GM18858 (cell line): ENCODE measurements at regions not wholly inside any gene's neighbourhood (a gene's known extent, or its start where the extent isn't known, plus 50 kb on each side); places are given as distances from the start of the nearest gene placed in this dataset.

Source experiments
- ATAC-seq: cut with Tn5 transposase; IDR thresholded peaks from one replicate; pipeline ENCODE4 v1.9.1; 2021; ENCODE audit not compliant: unreplicated experiment

DNA sequence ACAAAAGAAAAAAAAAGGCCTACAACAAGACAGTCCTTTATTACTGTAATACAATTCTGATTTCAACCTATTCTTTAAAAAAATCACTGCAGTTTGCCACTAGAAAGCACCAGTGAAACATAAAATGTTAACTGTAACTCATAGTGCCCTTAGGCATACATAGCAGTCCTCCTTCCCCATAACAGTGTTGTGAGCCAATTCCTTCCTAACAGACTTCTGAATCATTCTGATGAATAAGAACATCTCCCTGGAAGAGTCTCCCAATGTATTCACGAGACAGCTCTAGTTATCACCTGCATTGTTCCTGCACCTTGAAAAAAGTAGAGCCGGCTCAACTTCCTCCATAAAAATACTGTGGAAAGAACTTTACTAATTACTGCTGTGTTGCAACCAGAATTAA lies 213.6 kb upstream of the FSCB start:
- ATAC-seq: no peak

DNA sequence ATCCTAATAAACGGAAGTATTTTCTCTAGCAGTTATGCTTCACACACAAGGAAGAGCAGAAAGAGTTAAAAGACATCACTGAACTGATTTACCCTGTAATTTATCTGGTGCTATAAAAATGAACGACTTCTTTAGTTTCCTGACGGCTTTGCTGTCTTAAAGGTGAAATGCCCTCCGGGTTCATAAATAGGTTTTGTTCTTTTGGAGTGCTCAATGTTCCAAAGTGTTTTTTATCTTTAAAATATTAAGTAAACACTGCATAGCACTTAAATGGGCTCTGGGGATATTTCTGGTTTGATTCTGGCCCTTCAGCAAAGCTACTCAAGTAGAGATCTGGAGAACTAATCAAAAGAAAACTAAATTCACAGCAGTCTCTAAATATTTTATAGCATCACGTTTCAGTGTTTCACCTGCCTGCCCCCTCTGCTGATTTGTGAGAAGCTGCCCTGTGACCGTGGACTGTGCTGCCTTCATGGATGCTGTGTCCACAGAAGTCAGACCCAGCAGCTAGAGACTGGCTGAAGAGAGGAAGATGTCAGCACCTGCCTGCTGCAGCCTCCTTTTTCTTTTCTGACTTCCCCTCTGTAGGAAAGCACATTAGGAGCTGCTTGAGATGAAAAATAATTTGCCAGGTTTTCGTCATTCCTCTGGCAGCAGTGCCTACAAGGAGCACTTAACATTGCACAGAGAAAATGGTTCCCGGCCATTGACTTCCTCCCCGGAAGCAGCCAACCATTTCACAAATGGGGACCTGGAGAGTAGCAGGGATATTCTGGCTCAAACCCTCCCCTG lies 205.1 kb upstream of the FSCB start:
- ATAC-seq: no peak

DNA sequence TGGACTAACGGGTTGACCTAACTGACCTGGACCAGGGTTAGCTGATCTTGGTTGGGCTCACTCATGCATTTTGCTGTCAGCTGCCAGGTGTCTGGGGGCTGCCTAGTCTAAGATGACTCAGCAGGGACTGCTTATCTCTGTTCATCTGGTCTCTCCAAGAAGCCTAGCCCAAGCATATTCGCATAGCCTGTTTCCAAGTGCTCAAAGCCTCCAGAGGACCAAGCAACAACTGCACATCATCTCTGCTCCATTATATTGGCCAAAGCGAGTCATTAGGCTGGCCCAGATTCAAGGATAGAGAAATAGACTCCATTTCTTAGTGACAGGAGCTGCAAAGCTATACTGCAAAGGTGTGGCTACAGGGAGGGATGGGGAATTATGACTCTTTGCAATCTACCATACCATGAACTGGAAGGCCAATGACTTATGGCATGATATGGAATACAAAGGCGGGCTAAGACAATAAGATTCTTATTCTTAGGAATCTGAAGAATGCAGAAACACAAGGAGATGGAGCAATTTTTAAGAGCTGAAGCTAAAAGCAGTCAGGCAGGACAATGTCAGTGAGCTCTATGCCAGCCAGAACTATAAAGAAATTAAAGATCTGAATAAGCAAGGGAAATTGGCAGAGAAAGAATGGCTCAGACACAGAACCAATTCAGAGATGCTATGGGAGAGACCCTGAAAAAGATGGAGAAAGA lies 194.6 kb upstream of the FSCB start:
- ATAC-seq: no peak

DNA sequence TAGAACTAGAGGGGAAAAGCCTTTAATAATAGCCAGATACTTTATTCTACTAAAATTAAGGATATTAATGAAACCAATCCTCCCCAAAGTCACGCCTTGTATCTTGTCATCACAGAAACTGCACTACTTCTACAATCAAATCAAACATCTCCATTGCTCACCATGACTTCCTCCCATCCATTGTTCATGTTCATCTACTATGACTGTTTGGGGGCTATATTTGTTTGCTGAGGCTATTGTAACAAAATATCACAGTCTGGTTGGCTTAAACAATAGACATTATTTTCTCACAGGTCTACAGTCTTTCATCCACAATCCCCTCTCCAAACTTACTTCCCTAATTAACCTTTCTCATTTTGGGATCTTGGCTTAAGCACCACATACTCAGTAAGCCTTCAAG lies 193.6 kb upstream of the FSCB start:
- ATAC-seq: no peak

DNA sequence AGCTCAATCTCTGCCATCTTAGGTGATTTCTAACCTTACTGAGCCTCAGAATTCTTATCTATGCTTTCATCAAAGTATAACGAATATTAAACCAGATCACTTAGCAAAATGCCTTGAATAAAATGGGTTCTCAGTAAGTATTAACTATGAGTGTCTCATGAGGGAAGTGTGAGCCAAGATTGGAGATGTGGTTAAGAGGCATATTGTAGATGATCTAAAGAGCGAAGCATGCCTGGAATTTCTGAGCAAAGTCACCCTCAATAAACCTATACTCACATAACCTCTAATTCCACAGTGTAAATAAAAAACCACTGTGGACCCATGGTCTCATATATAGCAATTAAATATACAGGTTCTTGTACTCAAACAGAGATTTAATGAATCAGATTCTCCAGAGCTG lies 193.1 kb upstream of the FSCB start:
- ATAC-seq: no peak

DNA sequence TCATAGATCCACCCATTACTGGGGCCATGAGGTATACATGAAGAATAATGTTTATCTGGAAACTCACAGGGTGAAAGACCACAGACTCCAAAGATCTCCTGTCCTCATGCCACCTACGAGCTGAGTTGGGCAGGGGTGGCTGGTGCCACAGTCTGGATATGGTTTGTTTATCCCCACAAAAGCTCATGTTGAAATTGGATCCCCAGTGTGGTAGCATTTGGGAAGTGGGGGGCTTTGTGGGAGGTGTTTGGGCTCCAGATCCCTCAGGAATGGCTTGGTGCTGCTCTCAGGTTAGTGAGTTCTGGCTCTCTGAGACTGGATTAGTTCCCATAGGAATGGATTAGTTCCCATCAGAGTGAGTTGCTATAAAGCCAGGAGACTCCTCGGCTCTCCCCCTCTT lies 192.3 kb upstream of the FSCB start:
- ATAC-seq: no peak

DNA sequence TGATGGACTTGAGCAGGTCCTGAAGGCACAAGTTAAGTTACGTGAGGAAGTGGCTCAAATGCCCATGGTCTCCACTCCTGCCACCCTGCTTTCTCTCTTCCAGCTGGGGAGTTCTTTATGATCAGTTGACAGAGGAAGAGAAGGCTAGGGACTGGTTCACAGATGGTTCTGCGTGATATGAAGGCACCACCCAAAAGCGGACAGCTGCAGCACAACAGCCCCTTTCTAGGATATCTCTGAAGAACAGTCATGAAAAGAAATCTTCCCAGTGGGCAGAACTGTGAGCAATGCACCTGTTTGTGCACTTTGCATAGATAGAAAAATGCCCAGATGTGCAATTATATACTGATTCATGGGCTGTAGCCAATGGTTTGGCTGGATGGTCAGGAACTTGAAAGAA lies 162.4 kb upstream of the FSCB start:
- no peak for ATAC-seq

DNA sequence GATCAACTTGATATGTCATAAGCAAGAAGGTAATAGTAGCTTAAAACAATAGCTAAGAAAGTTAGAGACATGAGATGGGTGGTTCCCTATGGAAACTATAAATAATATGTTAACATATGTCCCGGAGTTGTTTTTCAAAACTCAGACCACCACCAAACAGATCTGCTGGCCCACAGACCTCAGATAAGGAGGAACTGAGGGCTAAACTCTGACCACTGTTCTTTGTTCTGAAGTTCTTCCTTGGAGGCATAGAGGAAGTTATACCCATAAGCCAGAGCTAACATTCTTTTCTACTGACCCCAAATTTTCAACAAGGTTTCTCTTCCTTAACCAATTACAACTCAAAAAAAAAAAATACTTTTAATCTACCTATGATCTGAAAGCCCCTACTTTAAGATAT lies 156.1 kb upstream of the FSCB start:
- no peak for ATAC-seq

DNA sequence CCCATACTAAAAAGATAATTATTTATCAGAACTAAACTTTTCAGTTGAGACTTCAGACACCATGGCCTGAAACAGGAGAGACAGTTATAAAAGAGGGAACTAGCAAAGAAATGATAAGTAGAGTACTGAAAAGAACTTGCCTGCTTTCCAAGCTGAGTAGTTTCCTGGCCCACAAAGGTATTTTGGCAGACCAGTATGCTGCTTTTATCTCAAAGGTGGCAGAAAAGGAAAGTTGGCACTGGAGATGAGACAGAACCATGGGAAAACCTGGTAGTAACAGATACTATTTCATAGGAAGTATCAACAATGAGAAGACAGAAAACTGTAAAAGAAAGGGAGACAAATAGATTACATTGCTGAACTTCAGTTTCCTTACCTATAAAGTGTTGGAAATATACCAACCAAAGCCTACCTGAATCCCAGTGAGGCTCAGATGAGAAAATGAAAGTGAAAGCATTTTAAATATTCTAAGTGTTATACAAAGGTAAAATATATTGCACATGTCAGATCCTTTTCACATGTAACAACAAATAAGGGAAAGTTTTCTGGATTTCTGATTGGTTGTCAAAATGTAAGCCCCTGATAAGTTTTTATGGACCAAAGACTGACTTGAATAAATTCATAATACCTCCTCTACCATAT lies 155.3 kb upstream of the FSCB start:
- ATAC-seq: no peak

DNA sequence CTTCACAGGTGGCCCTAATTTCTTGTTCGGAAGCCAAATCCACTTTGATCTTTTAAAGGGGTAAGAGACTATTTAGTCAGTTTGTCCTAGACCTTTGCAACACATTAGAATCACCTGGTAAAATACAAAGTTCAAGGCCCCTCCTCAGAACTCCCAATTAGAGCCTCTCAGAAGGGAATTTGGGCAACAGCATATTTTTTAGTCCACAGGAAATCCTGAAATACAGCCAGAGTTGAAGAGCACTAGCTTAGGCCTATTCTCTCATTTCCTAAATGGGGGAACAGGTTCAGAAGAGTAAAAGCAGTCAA lies 151.3 kb upstream of the FSCB start:
- ATAC-seq: no peak

DNA sequence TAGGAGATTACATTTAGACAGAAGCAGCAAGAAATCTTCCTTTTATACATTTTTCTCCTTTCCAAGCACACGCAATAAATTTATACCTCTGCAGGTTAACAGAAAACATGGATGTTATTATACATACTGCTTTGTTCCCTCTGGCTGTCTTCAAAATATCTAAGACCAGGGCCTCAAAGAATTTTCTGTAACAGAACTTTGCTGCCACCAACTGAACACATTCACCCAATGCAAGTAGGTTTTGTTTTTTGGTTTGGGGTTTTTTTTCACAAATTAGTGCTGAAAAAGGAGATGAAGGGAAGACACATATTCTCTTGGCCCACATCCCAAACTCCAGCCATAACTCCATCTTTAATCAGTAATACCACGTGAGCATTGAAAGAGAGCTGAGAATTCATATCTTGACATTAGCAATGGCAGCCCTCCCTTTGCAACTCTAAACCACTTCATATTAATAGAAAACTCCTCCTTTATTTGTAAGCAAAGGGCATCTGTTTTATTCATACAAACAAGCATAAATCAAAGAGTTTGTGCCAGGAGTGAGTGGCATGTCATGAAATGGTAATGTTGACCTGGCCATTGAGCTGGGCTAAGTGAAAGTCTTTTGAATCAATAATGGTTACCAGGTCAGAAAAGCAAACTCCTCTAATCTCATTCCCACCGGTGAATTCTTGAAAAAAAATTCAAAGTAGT lies 150.8 kb upstream of the FSCB start:
- ATAC-seq: no peak

DNA sequence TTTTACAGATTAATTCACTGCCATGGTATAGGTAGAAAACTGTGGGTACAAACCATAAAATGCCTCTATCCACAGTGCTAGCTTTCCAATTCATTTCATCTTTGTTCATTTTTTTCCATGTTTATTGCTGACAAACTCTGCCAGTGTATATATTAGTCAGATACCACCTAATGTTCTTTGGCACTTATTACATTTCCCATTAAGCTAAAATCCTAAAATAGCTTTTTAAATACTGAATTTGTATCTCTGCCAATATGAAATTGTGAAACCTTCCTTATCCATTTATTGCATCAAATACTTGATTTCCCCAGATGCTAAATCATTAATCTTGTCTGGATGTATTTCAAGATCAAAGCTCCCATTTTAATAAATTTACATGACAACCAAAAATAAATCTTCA lies 150.1 kb upstream of the FSCB start:
- ATAC-seq: no peak

DNA sequence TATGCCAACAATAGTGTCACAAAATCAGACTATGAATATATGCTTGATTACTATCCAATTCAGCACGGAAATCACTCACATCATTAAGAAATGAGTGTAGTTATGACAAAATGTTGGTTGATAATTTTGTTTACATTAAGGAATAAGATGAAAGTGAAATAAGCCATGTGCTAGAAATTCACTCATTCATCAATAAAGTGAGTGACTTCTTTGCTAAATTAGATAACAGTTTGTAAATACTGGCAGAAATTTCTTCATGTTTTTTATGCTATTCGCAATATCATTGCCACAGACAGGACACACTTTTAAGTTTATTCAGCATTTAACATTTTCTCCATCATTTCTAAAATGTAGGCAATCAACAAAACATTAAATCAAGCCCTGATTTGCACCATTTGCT lies 147.5 kb upstream of the FSCB start:
- no peak for ATAC-seq

DNA sequence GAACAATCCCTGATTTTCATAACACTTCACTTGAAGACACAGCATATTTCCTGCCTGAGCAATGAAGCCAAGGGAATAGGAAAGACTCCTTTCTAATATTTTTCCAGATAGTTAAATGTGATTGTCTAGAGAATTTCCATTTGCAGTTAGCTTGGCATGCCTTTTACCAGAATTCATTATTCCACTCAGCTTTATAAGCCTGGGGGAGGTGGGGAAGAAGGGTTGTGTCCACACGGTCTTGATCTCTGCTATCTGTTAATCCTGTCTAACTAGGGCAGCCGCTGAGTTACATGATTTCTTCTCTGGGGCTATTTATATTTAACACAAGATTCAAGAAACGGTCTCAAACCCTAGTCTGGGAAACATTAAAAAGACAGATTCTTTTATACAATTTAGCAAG lies 146.6 kb upstream of the FSCB start:
- no peak for ATAC-seq

DNA sequence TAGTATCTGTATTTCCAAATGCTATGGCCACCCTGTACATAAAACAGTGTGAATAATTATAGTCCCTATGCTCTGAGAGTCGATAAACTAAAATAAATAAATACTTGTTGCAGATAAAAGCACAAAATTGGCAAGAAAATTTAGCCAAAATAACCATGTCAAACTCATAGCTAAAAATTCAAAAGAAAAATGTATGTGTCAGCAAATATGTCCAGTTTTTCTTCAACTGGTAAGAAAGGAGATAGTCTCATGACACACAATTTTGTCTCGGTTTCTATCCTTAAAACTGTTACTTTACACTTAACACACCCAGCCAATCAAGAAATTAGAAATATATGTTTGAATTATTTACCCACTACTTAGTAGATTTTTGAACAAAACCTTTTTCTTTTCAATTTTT lies 145.6 kb upstream of the FSCB start:
- ATAC-seq: no peak

DNA sequence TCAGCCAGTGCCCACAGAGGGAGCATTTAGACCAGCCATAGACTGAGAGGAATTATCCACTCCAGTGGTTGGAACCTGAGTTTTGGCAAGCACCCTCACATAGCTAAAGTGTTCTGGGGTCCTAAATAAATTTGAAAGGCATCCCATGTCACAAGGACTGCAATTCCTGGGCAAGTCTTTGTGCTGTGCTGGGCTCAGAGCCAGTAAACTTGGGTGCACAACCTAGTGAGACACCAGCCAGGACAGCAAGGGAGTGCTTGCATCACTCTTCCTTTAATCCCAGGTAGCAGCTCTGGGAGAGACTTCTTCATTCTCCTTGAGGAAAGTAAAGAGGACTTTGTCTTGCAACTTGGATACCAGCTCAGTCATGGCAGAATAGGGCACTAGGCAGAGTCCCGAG lies 142.0 kb upstream of the FSCB start:
- no peak for ATAC-seq

DNA sequence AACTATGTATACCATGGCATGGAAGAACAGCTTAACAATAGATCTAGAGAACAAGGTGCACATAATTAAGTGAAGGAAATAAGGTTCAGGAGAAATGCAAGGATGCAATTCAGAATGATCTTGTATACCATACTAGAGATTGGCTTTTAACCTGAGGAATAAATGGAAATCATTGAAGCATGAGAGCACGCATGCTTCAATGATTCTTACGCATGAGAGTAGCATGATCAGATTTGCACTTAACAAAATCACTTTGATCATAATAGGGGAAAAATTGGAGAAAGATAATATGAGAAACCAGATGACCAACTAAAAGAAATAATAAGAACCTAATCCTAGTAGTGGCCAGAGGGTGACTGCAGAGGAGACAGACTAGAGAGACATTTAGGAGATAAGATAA lies 133.3 kb upstream of the FSCB start:
- no peak for ATAC-seq

DNA sequence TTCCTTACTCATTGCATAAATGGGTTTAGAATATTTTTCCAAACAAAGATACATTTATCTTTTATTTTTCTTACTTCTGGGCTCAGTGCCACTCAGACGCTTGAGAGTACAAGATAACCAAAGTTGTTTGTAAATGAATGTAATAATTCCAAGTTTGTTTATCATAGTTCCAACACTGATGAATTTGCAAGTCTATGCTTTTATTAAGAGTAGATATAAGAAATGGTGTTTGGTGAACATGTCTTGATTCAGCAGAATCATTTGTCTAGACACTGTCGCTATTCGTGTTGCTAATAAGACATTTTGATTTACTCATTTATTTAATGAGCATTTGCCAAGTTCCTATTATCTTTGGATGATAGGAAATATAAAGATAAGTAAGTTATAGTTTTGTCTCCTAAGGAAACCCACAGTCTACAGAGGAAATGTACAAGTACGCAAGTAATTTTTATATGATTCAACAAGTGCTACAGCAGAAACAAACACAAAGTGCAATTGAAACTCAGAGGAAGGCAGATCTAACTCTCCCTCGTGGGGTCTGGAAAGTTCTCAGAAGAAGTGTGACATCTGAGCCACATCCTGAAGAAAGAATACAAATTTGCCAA lies 132.8 kb upstream of the FSCB start:
- no peak for ATAC-seq

DNA sequence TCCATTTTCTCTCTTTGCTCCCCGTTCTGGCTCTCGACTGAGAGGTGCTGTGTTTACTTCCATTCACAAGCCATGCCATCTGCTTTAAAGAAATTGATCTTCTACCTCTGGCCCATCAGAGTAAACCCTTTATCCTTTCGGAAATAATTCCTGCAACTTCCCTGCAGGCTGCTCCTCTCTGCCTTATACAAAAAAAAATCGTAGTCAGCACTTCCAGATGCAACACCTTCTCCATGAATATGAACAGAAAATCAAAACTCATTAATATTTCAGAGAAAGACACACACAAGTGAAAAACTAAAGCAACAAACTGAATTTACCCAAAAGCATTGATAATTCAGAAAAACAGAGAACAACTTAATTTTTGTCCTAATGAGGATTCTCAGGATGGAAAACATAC lies 127.6 kb upstream of the FSCB start:
- ATAC-seq: no peak

DNA sequence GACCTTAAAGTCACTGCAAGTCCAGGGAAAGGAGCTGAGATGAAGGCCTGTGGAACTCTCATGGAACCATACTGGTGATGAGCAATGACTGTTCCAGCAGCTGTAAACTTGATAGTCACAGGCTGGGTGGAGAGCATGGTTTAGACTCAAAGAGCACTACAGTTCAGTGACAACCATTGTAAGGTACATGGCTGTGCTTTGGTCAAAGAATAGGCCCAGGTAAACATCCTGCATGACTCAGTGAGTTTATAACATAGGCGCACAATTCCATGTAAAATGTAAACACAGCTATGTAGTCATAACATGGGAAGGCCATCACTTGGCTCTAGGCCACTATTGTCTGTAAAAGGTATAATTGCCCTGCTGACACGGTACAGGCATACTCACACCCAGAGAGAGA lies 119.3 kb upstream of the FSCB start:
- ATAC-seq: no peak

DNA sequence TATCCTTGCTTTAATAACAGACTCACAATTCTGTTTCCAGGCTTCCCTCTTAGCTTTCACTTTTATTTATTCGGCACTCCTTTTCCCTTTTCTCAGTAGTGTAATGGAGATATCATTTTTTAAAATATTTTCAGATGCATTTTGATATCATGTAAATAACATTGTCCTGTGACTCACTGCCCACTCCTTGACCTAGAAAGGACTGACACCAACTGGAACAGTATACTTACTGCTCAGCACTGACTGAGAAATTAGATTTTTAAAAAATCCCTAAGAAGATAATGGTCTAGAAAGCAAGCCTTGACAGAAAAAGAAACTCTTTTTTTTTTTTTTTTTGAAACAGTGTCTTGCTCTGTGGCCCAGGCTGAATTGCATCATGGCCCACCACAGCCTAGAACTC lies 118.0 kb upstream of the FSCB start:
- ATAC-seq: no peak
